ENCODE measurements at regions not wholly inside any gene's neighbourhood (a gene's known extent, or its start where the extent isn't known, plus 50 kb on each side); places are given as distances from the start of the nearest gene placed in this dataset.

GRCh38 chr15:60264088-60264487, 133.7 kb downstream of the ANXA2 start:
- Histone ChIP-seq H4K20me1 (ENCODE audit: insufficient read depth) (no peaks in the 10 kb centered on the region), H3K27me3 (ENCODE audit: insufficient read depth, low read depth, low read length) (no peaks in the 10 kb centered on the region), H3K9me3 (ENCODE audit: low read length) (no peaks in the 10 kb centered on the region), H3F3A (ENCODE audit: insufficient read depth, low read length, poor library complexity, severe bottlenecking) (no peaks in the 10 kb centered on the region), H2AFZ (ENCODE audit: low read depth, low read length) (no peak overlapping the region), H3K36me3 (ENCODE audit: insufficient read depth, low read length) (no peaks in the 10 kb centered on the region), H3K27ac (ENCODE audit: low read length) (no peak overlapping the region), H3K9me2 (ENCODE audit: insufficient read depth, low read length) (no peaks in the 10 kb centered on the region), H3K9ac (ENCODE audit: low read length) (no peak overlapping the region), H3K4me3 (ENCODE audit: low read length) (no peak overlapping the region), H3K4me2 (ENCODE audit: low read length) (no peak overlapping the region), H3K79me2 (replicated peaks; ENCODE audit: insufficient read depth, low read length) (no peaks in the 10 kb centered on the region)
- no peak for TF ChIP-seq TAF1 (IDR thresholded peaks at IDR 0.05; ENCODE audit: low read depth)
- no peak for TF ChIP-seq CTCF (IDR thresholded peaks at IDR 0.05; ENCODE audit: poor library complexity, severe bottlenecking)
- TF ChIP-seq EZH2 (IDR thresholded peaks at IDR 0.05; ENCODE audit: borderline replicate concordance, insufficient read depth, low read length, poor library complexity, severe bottlenecking): no peak
- no peak for TF ChIP-seq POLR2AphosphoS5 (IDR thresholded peaks at IDR 0.05)
- TF ChIP-seq RAD21 (conservative IDR thresholded peaks at IDR 0.05): no peak
- no peak for TF ChIP-seq REST (IDR thresholded peaks at IDR 0.05; ENCODE audit: borderline replicate concordance)
- no peak for TF ChIP-seq SMC3 (conservative IDR thresholded peaks at IDR 0.05; ENCODE audit: poor library complexity)
- TF ChIP-seq MXI1 (conservative IDR thresholded peaks at IDR 0.05; ENCODE audit: poor library complexity, severe bottlenecking): no peak
- no peak for TF ChIP-seq EP300 (conservative IDR thresholded peaks at IDR 0.05; ENCODE audit: poor library complexity, severe bottlenecking)

GRCh38 chr15:60264566-60264965, 133.2 kb downstream of the ANXA2 start:
- H3K4me3 ChIP-seq (ENCODE audit: low read length): no peak overlapping the region
- H3K4me2 ChIP-seq (ENCODE audit: low read length): no peak overlapping the region
- H3F3A ChIP-seq (ENCODE audit: insufficient read depth, low read length, poor library complexity, severe bottlenecking): no peaks in the 10 kb centered on the region
- no peaks in the 10 kb centered on the region for H3K9me2 ChIP-seq (ENCODE audit: insufficient read depth, low read length)
- H3K79me2 ChIP-seq (replicated peaks; ENCODE audit: insufficient read depth, low read length): no peaks in the 10 kb centered on the region
- no peak overlapping the region for H2AFZ ChIP-seq (ENCODE audit: low read depth, low read length)
- no peak for TF ChIP-seq POLR2AphosphoS5 (IDR thresholded peaks at IDR 0.05)
- no peaks in the 10 kb centered on the region for H4K20me1 ChIP-seq (ENCODE audit: insufficient read depth)
- H3K36me3 ChIP-seq (ENCODE audit: insufficient read depth, low read length): no peaks in the 10 kb centered on the region
- H3K27me3 ChIP-seq (ENCODE audit: insufficient read depth, low read depth, low read length): no peaks in the 10 kb centered on the region
- H3K27ac ChIP-seq (ENCODE audit: low read length): no peak overlapping the region
- no peaks in the 10 kb centered on the region for H3K9me3 ChIP-seq (ENCODE audit: low read length)
- no peak overlapping the region for H3K9ac ChIP-seq (ENCODE audit: low read length)

GRCh38 chr15:60265057-60265456, 132.7 kb downstream of the ANXA2 start:
- H3K9ac ChIP-seq (ENCODE audit: low read length): no peak overlapping the region
- H3K79me2 ChIP-seq (replicated peaks; ENCODE audit: insufficient read depth, low read length): no peaks in the 10 kb centered on the region
- H3F3A ChIP-seq (ENCODE audit: insufficient read depth, low read length, poor library complexity, severe bottlenecking): no peaks in the 10 kb centered on the region
- no peaks in the 10 kb centered on the region for H3K36me3 ChIP-seq (ENCODE audit: insufficient read depth, low read length)
- H3K4me3 ChIP-seq (ENCODE audit: low read length): no peak overlapping the region
- H3K9me2 ChIP-seq (ENCODE audit: insufficient read depth, low read length): no peaks in the 10 kb centered on the region
- no peak overlapping the region for H2AFZ ChIP-seq (ENCODE audit: low read depth, low read length)
- H3K27ac ChIP-seq (ENCODE audit: low read length): no peak overlapping the region
- no peaks in the 10 kb centered on the region for H3K9me3 ChIP-seq (ENCODE audit: low read length)
- no peaks in the 10 kb centered on the region for H3K27me3 ChIP-seq (ENCODE audit: insufficient read depth, low read depth, low read length)
- H4K20me1 ChIP-seq (ENCODE audit: insufficient read depth): no peaks in the 10 kb centered on the region
- H3K4me2 ChIP-seq (ENCODE audit: low read length): no peak overlapping the region
- TF ChIP-seq MXI1 (conservative IDR thresholded peaks at IDR 0.05; ENCODE audit: poor library complexity, severe bottlenecking) (no peak), CTCF (IDR thresholded peaks at IDR 0.05; ENCODE audit: poor library complexity, severe bottlenecking) (no peak), TAF1 (IDR thresholded peaks at IDR 0.05; ENCODE audit: low read depth) (no peak), SMC3 (conservative IDR thresholded peaks at IDR 0.05; ENCODE audit: poor library complexity) (no peak), REST (IDR thresholded peaks at IDR 0.05; ENCODE audit: borderline replicate concordance) (no peak), RAD21 (conservative IDR thresholded peaks at IDR 0.05) (no peak), POLR2AphosphoS5 (IDR thresholded peaks at IDR 0.05) (no peak), EP300 (conservative IDR thresholded peaks at IDR 0.05; ENCODE audit: poor library complexity, severe bottlenecking) (no peak), EZH2 (IDR thresholded peaks at IDR 0.05; ENCODE audit: borderline replicate concordance, insufficient read depth, low read length, poor library complexity, severe bottlenecking) (no peak)

All from neural cell (in vitro differentiated cells).